ENCODE measurements at regions not wholly inside any gene's neighbourhood (a gene's known extent, or its start where the extent isn't known, plus 50 kb on each side); places are given as distances from the start of the nearest gene placed in this dataset.

- H3K27ac Mint-ChIP-seq = no peak overlapping the region
- H3K4me3 Mint-ChIP-seq = no peak overlapping the region
- DNase-seq (ENCODE audit: low spot score in 2 of 2, unreplicated experiment in 2 of 2) = no peak
- peaks cover 30% of the 10 kb centered on the region for H3K4me1 Mint-ChIP-seq
- H3K27me3 Mint-ChIP-seq (ENCODE audit: low read depth) = no peaks in the 10 kb centered on the region
- peaks cover 10% of the 10 kb centered on the region for H3K9me3 Mint-ChIP-seq
- peaks cover 2% of the 10 kb centered on the region for H3K36me3 Mint-ChIP-seq
- no peak for TF ChIP-seq CTCF (IDR thresholded peaks at IDR 0.05; ENCODE audit: unreplicated experiment)
Measured at GRCh38 chr1:164953815-164954214, 394.8 kb downstream of the PBX1 start.

- H3K9me3 Mint-ChIP-seq = peaks cover 17% of the 10 kb centered on the region
- DNase-seq (ENCODE audit: low spot score in 2 of 2, unreplicated experiment in 2 of 2) = no peak
- H3K36me3 Mint-ChIP-seq = peaks cover 5% of the 10 kb centered on the region
- no peak for TF ChIP-seq CTCF (IDR thresholded peaks at IDR 0.05; ENCODE audit: unreplicated experiment)
- peaks cover 29% of the 10 kb centered on the region for H3K4me1 Mint-ChIP-seq
- H3K4me3 Mint-ChIP-seq = no peak overlapping the region
- H3K27ac Mint-ChIP-seq = no peak overlapping the region
- H3K27me3 Mint-ChIP-seq (ENCODE audit: low read depth) = no peaks in the 10 kb centered on the region
Measured at GRCh38 chr1:164953098-164953497, 394.1 kb downstream of the PBX1 start.

GRCh38 chr1:164951508-164951907, 392.5 kb downstream of the PBX1 start:
- Mint-ChIP-seq H3K9me3 (peaks cover 30% of the 10 kb centered on the region), H3K4me3 (no peak overlapping the region), H3K27ac (peak overlapping the region; percentile 84), H3K27me3 (ENCODE audit: low read depth) (no peaks in the 10 kb centered on the region), H3K4me1 (peaks cover 29% of the 10 kb centered on the region), H3K36me3 (peaks cover 12% of the 10 kb centered on the region)
- DNase-seq (ENCODE audit: low spot score in 2 of 2, unreplicated experiment in 2 of 2) = no peak
- no peak for TF ChIP-seq CTCF (IDR thresholded peaks at IDR 0.05; ENCODE audit: unreplicated experiment)

- no peak for TF ChIP-seq CTCF (IDR thresholded peaks at IDR 0.05; ENCODE audit: unreplicated experiment)
- Mint-ChIP-seq H3K36me3 (peaks cover 12% of the 10 kb centered on the region), H3K27me3 (ENCODE audit: low read depth) (no peaks in the 10 kb centered on the region), H3K9me3 (peaks cover 34% of the 10 kb centered on the region), H3K4me1 (peaks cover 29% of the 10 kb centered on the region), H3K27ac (peak overlapping the region; percentile 84), H3K4me3 (no peak overlapping the region)
- no peak for DNase-seq (ENCODE audit: low spot score in 2 of 2, unreplicated experiment in 2 of 2)
Measured at GRCh38 chr1:164950541-164950986, 391.6 kb downstream of the PBX1 start.

- no peak for DNase-seq (ENCODE audit: low spot score in 2 of 2, unreplicated experiment in 2 of 2)
- no peaks in the 10 kb centered on the region for H3K27me3 Mint-ChIP-seq (ENCODE audit: low read depth)
- H3K4me3 Mint-ChIP-seq = no peak overlapping the region
- H3K4me1 Mint-ChIP-seq = peaks cover 29% of the 10 kb centered on the region
- peak overlapping the region; percentile 84 for H3K27ac Mint-ChIP-seq
- peaks cover 37% of the 10 kb centered on the region for H3K9me3 Mint-ChIP-seq
- peaks cover 12% of the 10 kb centered on the region for H3K36me3 Mint-ChIP-seq
- peak; percentile 55 for TF ChIP-seq CTCF (IDR thresholded peaks at IDR 0.05; ENCODE audit: unreplicated experiment)
Measured at GRCh38 chr1:164949771-164950471, 390.9 kb downstream of the PBX1 start.

All from mesothelial cell of epicardium (in vitro differentiated cells).